H9 (cell line): ENCODE measurements at regions not wholly inside any gene's neighbourhood (a gene's known extent, or its start where the extent isn't known, plus 50 kb on each side); places are given as distances from the start of the nearest gene placed in this dataset.

Experiments used
- DNase-seq: peaks from one replicate; pipeline ENCODE4 v3.0.0-alpha.2; 2017
- H2AFZ ChIP-seq: one replicate; pipeline ENCODE4 v1.6.1; 2013; ENCODE audit warnings: mild to moderate bottlenecking, low read length, control low read depth, moderate library complexity
- H2AK5ac ChIP-seq: 2 replicates; pipeline ENCODE4 v1.6.1; 2013; ENCODE audit warnings: low read length, control low read depth, mixed read lengths; ENCODE audit not compliant: insufficient read length
- H2BK120ac ChIP-seq: one replicate; pipeline ENCODE4 v1.6.1; 2013; ENCODE audit warnings: low read depth, mild to moderate bottlenecking, low read length, control low read depth, inconsistent platforms; ENCODE audit not compliant: poor library complexity, severe bottlenecking
- H2BK12ac ChIP-seq: 2 replicates; pipeline ENCODE4 v1.6.1; 2013; ENCODE audit warnings: low read length, control low read depth, mixed read lengths, low read depth; ENCODE audit not compliant: insufficient read length
- H2BK15ac ChIP-seq: 2 replicates; pipeline ENCODE4 v1.6.1; 2013; ENCODE audit warnings: low read depth, low read length, control low read depth
- H2BK20ac ChIP-seq: one replicate; pipeline ENCODE4 v1.6.1; 2013; ENCODE audit warnings: low read depth, mild to moderate bottlenecking, low read length, control low read depth, inconsistent platforms; ENCODE audit not compliant: poor library complexity, severe bottlenecking
- H2BK5ac ChIP-seq: 2 replicates; pipeline ENCODE4 v1.6.1; 2013; ENCODE audit warnings: low read length, control low read depth, mixed read lengths; ENCODE audit not compliant: insufficient read length
- H3K14ac ChIP-seq: 2 replicates; pipeline ENCODE4 v1.6.1; 2013; ENCODE audit warnings: low read length, control low read depth; ENCODE audit not compliant: insufficient read depth
- H3K18ac ChIP-seq: 2 replicates; pipeline ENCODE4 v1.6.1; 2013; ENCODE audit warnings: low read depth, mild to moderate bottlenecking, mixed read lengths, low read length, control low read depth; ENCODE audit not compliant: insufficient read length
- H3K23ac ChIP-seq: 2 replicates; pipeline ENCODE4 v1.6.1; 2013; ENCODE audit warnings: low read length, control low read depth, mixed read lengths, low read depth; ENCODE audit not compliant: insufficient read length
- H3K23me2 ChIP-seq: 2 replicates; pipeline ENCODE4 v1.6.1; 2013; ENCODE audit warnings: low read depth, mild to moderate bottlenecking, mixed read lengths, low read length, control low read depth; ENCODE audit not compliant: insufficient read length, poor library complexity, severe bottlenecking
- H3K27ac ChIP-seq: 2 replicates; pipeline ENCODE4 v1.5.1; 2013; ENCODE audit warnings: low read length, control low read depth, mixed read lengths, low read depth; ENCODE audit not compliant: insufficient read length
- H3K27me3 ChIP-seq: 2 replicates; pipeline ENCODE4 v1.6.1; 2013; ENCODE audit warnings: low read length, control low read depth, inconsistent platforms; ENCODE audit not compliant: insufficient read depth
- H3K4ac ChIP-seq: 2 replicates; pipeline ENCODE4 v1.6.1; 2013; ENCODE audit warnings: low read depth, mild to moderate bottlenecking, control low read depth, inconsistent platforms, low read length, moderate library complexity
- H3K4me1 ChIP-seq: 2 replicates; pipeline ENCODE4 v1.6.1; 2013; ENCODE audit warnings: low read length, control low read depth, inconsistent platforms; ENCODE audit not compliant: insufficient read depth
- H3K4me2 ChIP-seq: 2 replicates; pipeline ENCODE4 v1.6.1; 2013; ENCODE audit warnings: low read length, control low read depth, mixed read lengths; ENCODE audit not compliant: insufficient read length, insufficient read depth
- H3K56ac ChIP-seq: 2 replicates; pipeline ENCODE4 v1.6.1; 2013; ENCODE audit warnings: low read depth, mild to moderate bottlenecking, mixed read lengths, low read length, control low read depth; ENCODE audit not compliant: insufficient read length
- H3K79me1 ChIP-seq: 2 replicates; pipeline ENCODE4 v1.6.1; 2013; ENCODE audit warnings: low read depth, mild to moderate bottlenecking, moderate library complexity, low read length, control low read depth, inconsistent platforms; ENCODE audit not compliant: insufficient read depth, poor library complexity, severe bottlenecking
- H3K79me2 ChIP-seq: 2 replicates; pipeline ENCODE4 v1.6.1; 2013; ENCODE audit warnings: low read length, control low read depth, inconsistent platforms; ENCODE audit not compliant: insufficient read depth
- H3K9ac ChIP-seq: 2 replicates; pipeline ENCODE4 v1.6.1; 2013; ENCODE audit warnings: low read length, control low read depth, mixed read lengths; ENCODE audit not compliant: insufficient read length; ENCODE audit errors: extremely low read depth
- H3K9me3 ChIP-seq: one replicate; pipeline ENCODE4 v1.6.1; 2013; ENCODE audit warnings: low read depth, low read length, inconsistent platforms; ENCODE audit not compliant: control insufficient read depth
- H3T11ph ChIP-seq: one replicate; pipeline ENCODE4 v1.6.1; 2013; ENCODE audit warnings: mild to moderate bottlenecking, low read length, control low read depth, inconsistent platforms
- H4K20me1 ChIP-seq: one replicate; pipeline ENCODE4 v1.6.1; 2013; ENCODE audit not compliant: control insufficient read depth, insufficient read length, insufficient read depth
- H4K5ac ChIP-seq: 2 replicates; pipeline ENCODE4 v1.6.1; 2013; ENCODE audit warnings: low read depth, mild to moderate bottlenecking, mixed read lengths, low read length, control low read depth; ENCODE audit not compliant: insufficient read length
- H4K8ac ChIP-seq: replicated peaks from 2 replicates; pipeline ENCODE4 v1.6.1; 2013; ENCODE audit warnings: low read length, control low read depth, mixed read lengths, low read depth; ENCODE audit not compliant: insufficient read length
- H4K91ac ChIP-seq: 2 replicates; pipeline ENCODE4 v1.6.1; 2013; ENCODE audit warnings: low read depth, mild to moderate bottlenecking, moderate library complexity, mixed read lengths, low read length, control low read depth; ENCODE audit not compliant: insufficient read length
- H3K27ac Mint-ChIP-seq, 3 experiments: 2 replicates in 2 of 3; 3 replicates in 1 of 3; pipeline ENCODE4 v1.8.0; 2020 to 2021; ENCODE audit warnings: mixed read lengths in 3 of 3, mild to moderate bottlenecking in 1 of 3, moderate library complexity in 1 of 3
- H3K27me3 Mint-ChIP-seq: 2 replicates; pipeline ENCODE4 v1.8.0; 2021; ENCODE audit warnings: low read depth, mild to moderate bottlenecking, moderate library complexity, mixed read lengths
- H3K36me3 Mint-ChIP-seq, 3 experiments: 2 replicates in 2 of 3; 3 replicates in 1 of 3; pipeline ENCODE4 v1.8.0; 2020 to 2021; ENCODE audit warnings: low read depth in 3 of 3, mixed read lengths in 3 of 3; ENCODE audit not compliant: insufficient read depth in 1 of 3
- H3K4me1 Mint-ChIP-seq, 2 experiments: 2 replicates each; pipeline ENCODE4 v1.8.0; 2020; ENCODE audit warnings: mixed read lengths in 2 of 2
- H3K4me3 Mint-ChIP-seq, 2 experiments: 2 replicates in 1 of 2; 3 replicates in 1 of 2; pipeline ENCODE4 v1.8.0; 2020 to 2021; ENCODE audit warnings: mild to moderate bottlenecking in 2 of 2, mixed read lengths in 2 of 2, moderate library complexity in 1 of 2
- H3K9me3 Mint-ChIP-seq, 2 experiments: 2 replicates in 1 of 2; 3 replicates in 1 of 2; pipeline ENCODE4 v1.8.0; 2020; ENCODE audit warnings: mild to moderate bottlenecking in 2 of 2, mixed read lengths in 2 of 2, moderate library complexity in 1 of 2
- CTCF ChIP-seq: fragments of 200-600 bp; sonication (generic); conservative IDR thresholded peaks from 3 replicates; pipeline ENCODE4 v1.8.0; 2021; ENCODE audit warnings: antibody characterized with exemption, mild to moderate bottlenecking

- Histone ChIP-seq H3K4me2 (no peak overlapping the region), H2BK12ac (no peak overlapping the region), H4K20me1 (no peaks in the 10 kb centered on the region), H2AFZ (no peak overlapping the region), H3K23me2 (no peaks in the 10 kb centered on the region), H3K18ac (no peak overlapping the region), H3K27ac (no peak overlapping the region), H3K4ac (no peak overlapping the region), H3K9ac (no peak overlapping the region), H2AK5ac (no peak overlapping the region), H2BK20ac (no peak overlapping the region), H3K14ac (no peak overlapping the region), H2BK120ac (no peak overlapping the region), H3K27me3 (no peaks in the 10 kb centered on the region), H3T11ph (no peak overlapping the region), H2BK15ac (no peak overlapping the region), H3K56ac (no peak overlapping the region), H3K79me2 (no peaks in the 10 kb centered on the region), H3K9me3 (no peaks in the 10 kb centered on the region), H2BK5ac (no peak overlapping the region), H3K23ac (no peak overlapping the region), H4K8ac (no peak overlapping the region), H4K5ac (no peak overlapping the region), H3K4me1 (no peaks in the 10 kb centered on the region), H4K91ac (no peak overlapping the region), H3K79me1 (no peaks in the 10 kb centered on the region)
- H3K4me3 Mint-ChIP-seq = no peak overlapping the region
- no peaks in the 10 kb centered on the region for H3K9me3 Mint-ChIP-seq
- H3K27ac Mint-ChIP-seq = no peak overlapping the region; a peak in 1 of 7 replicates
- no peaks in the 10 kb centered on the region for H3K4me1 Mint-ChIP-seq
- DNase-seq = no peak
- TF ChIP-seq CTCF = no peak
- H3K27me3 Mint-ChIP-seq = no peaks in the 10 kb centered on the region
- no peaks in the 10 kb centered on the region for H3K36me3 Mint-ChIP-seq
These were observed 87.0 kb upstream of the KCNH7 start for GRCh38 chr2:162925595-162925994.
